ENCODE measurements at regions not wholly inside any gene's neighbourhood (a gene's known extent, or its start where the extent isn't known, plus 50 kb on each side); places are given as distances from the start of the nearest gene placed in this dataset.

- Histone ChIP-seq H3K27ac (ENCODE audit: low read depth in 1 of 2, low read length in 2 of 2) (no peak overlapping the region), H3K36me3 (ENCODE audit: control insufficient read depth in 1 of 2, insufficient read depth in 2 of 2, low read length in 1 of 2) (no peaks in the 10 kb centered on the region), H3K9me3 (ENCODE audit: control insufficient read depth, low read length) (peaks cover 2% of the 10 kb centered on the region), H3K4me3 (ENCODE audit: low read length in 2 of 2) (no peak overlapping the region), H3K4me1 (ENCODE audit: control insufficient read depth in 1 of 2, insufficient read depth in 2 of 2, low read length in 2 of 2) (no peaks in the 10 kb centered on the region), H3K27me3 (ENCODE audit: control insufficient read depth in 1 of 2, insufficient read depth in 2 of 2, low read length in 1 of 2) (no peaks in the 10 kb centered on the region)
- ATAC-seq (ENCODE audit: low FRiP score), result no peak
- no peak for DNase-seq
- intact Hi-C loops (cut with DNase I), result no loop called here
- WGBS, 2 donors, result 75 to 83% methylated on average over 1 of the region's 1 CpG
Measured at GRCh38 chr2:193480187-193480586, 1285.5 kb upstream of the TMEFF2 start.

GRCh38 chr2:193476171-193476800 is 1281.6 kb upstream of the TMEFF2 start:
- H3K36me3 ChIP-seq (ENCODE audit: control insufficient read depth in 1 of 2, insufficient read depth in 2 of 2, low read length in 1 of 2), result no peaks in the 10 kb centered on the region
- peaks cover 2% of the 10 kb centered on the region for H3K9me3 ChIP-seq (ENCODE audit: control insufficient read depth, low read length)
- H3K4me3 ChIP-seq (ENCODE audit: low read length in 2 of 2), result no peak overlapping the region
- no peak for DNase-seq
- no peaks in the 10 kb centered on the region for H3K27me3 ChIP-seq (ENCODE audit: control insufficient read depth in 1 of 2, insufficient read depth in 2 of 2, low read length in 1 of 2)
- no peaks in the 10 kb centered on the region for H3K4me1 ChIP-seq (ENCODE audit: control insufficient read depth in 1 of 2, insufficient read depth in 2 of 2, low read length in 2 of 2)
- 76 to 79% methylated on average over 6 of the region's 6 CpGs for WGBS, 2 donors
- no peak overlapping the region for H3K27ac ChIP-seq (ENCODE audit: low read depth in 1 of 2, low read length in 2 of 2)
- intact Hi-C loops (cut with DNase I), result no loop called here
- ATAC-seq (ENCODE audit: low FRiP score), result no peak

DNA sequence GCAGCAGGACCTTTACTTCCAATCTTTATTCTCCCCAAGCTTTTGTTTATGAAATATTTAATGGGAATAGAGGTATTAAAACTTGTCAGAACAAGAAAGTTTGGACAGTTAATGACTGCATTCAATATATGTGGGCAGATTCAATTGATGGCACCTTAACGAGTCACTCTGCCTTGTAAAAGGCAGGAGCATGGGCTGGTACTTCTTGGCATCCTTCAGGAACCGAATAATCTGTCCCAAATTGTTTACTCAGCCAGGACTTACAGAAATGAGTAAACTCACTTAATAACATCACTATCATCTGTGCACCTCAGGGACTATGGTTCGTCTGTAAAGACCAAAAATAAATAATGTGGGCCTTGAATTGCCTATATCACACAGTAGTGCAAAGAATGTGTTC is 1280.3 kb upstream of the TMEFF2 start:
- Histone ChIP-seq H3K4me3 (ENCODE audit: low read length in 2 of 2) (no peak overlapping the region), H3K9me3 (ENCODE audit: control insufficient read depth, low read length) (peaks cover 2% of the 10 kb centered on the region), H3K27ac (ENCODE audit: low read depth in 1 of 2, low read length in 2 of 2) (no peak overlapping the region), H3K27me3 (ENCODE audit: control insufficient read depth in 1 of 2, insufficient read depth in 2 of 2, low read length in 1 of 2) (no peaks in the 10 kb centered on the region), H3K4me1 (ENCODE audit: control insufficient read depth in 1 of 2, insufficient read depth in 2 of 2, low read length in 2 of 2) (no peaks in the 10 kb centered on the region), H3K36me3 (ENCODE audit: control insufficient read depth in 1 of 2, insufficient read depth in 2 of 2, low read length in 1 of 2) (no peaks in the 10 kb centered on the region)
- intact Hi-C loops (cut with DNase I), result no loop called here
- ATAC-seq (ENCODE audit: low FRiP score), result no peak
- 65 to 71% methylated on average over 3 of the region's 3 CpGs for WGBS, 2 donors
- DNase-seq, result no peak

DNA sequence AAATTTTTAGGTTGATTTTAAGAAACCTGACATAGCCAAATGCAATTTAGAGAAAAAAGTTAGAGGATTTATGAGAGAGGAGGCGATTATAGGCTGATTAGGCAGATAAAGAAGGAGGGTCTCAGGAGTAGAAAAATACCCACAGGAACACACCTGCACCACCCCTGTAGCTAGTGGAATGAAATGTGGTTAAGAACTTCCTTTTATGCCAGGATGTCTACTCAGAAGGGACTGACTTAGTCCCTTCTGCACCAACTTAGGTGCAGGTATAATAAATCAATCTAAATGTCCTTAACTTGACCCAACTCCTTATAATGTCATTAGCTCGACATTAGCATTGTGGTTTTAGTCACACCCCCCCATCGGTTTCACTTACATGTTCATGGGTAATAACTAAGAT is 1274.5 kb upstream of the TMEFF2 start:
- WGBS, 2 donors, result 80 to 81% methylated on average over 3 of the region's 3 CpGs
- intact Hi-C loops (cut with DNase I), result no loop called here
- Histone ChIP-seq H3K27ac (ENCODE audit: low read depth in 1 of 2, low read length in 2 of 2) (no peak overlapping the region), H3K36me3 (ENCODE audit: control insufficient read depth in 1 of 2, insufficient read depth in 2 of 2, low read length in 1 of 2) (no peaks in the 10 kb centered on the region), H3K27me3 (ENCODE audit: control insufficient read depth in 1 of 2, insufficient read depth in 2 of 2, low read length in 1 of 2) (no peaks in the 10 kb centered on the region), H3K4me1 (ENCODE audit: control insufficient read depth in 1 of 2, insufficient read depth in 2 of 2, low read length in 2 of 2) (no peaks in the 10 kb centered on the region), H3K4me3 (ENCODE audit: low read length in 2 of 2) (no peak overlapping the region), H3K9me3 (ENCODE audit: control insufficient read depth, low read length) (no peaks in the 10 kb centered on the region)
- ATAC-seq (ENCODE audit: low FRiP score), result no peak
- no peak for DNase-seq

GRCh38 chr2:193467276-193467987 is 1272.7 kb upstream of the TMEFF2 start:
- DNase-seq, result no peak
- intact Hi-C loops (cut with DNase I), result no loop called here
- no peaks in the 10 kb centered on the region for H3K27me3 ChIP-seq (ENCODE audit: control insufficient read depth in 1 of 2, insufficient read depth in 2 of 2, low read length in 1 of 2)
- no peaks in the 10 kb centered on the region for H3K36me3 ChIP-seq (ENCODE audit: control insufficient read depth in 1 of 2, insufficient read depth in 2 of 2, low read length in 1 of 2)
- H3K4me1 ChIP-seq (ENCODE audit: control insufficient read depth in 1 of 2, insufficient read depth in 2 of 2, low read length in 2 of 2), result no peaks in the 10 kb centered on the region
- no peaks in the 10 kb centered on the region for H3K9me3 ChIP-seq (ENCODE audit: control insufficient read depth, low read length)
- no peak overlapping the region for H3K4me3 ChIP-seq (ENCODE audit: low read length in 2 of 2)
- H3K27ac ChIP-seq (ENCODE audit: low read depth in 1 of 2, low read length in 2 of 2), result no peak overlapping the region
- ATAC-seq (ENCODE audit: low FRiP score), result no peak

GRCh38 chr2:193463011-193463410 is 1268.3 kb upstream of the TMEFF2 start:
- intact Hi-C loops (cut with DNase I), result no loop called here
- ATAC-seq (ENCODE audit: low FRiP score), result no peak
- WGBS, 2 donors, result 82 to 90% methylated on average over 3 of the region's 3 CpGs

GRCh38 chr2:193462411-193462810 is 1267.7 kb upstream of the TMEFF2 start:
- ATAC-seq (ENCODE audit: low FRiP score) (no peak), DNase-seq (no peak)
- no peak overlapping the region for H3K27ac ChIP-seq (ENCODE audit: low read depth in 1 of 2, low read length in 2 of 2)
- intact Hi-C loops (cut with DNase I), result no loop called here
- 72 to 78% methylated on average over 2 of the region's 2 CpGs for WGBS, 2 donors
- no peak overlapping the region for H3K4me3 ChIP-seq (ENCODE audit: low read length in 2 of 2)
- no peaks in the 10 kb centered on the region for H3K9me3 ChIP-seq (ENCODE audit: control insufficient read depth, low read length)
- H3K4me1 ChIP-seq (ENCODE audit: control insufficient read depth in 1 of 2, insufficient read depth in 2 of 2, low read length in 2 of 2), result no peaks in the 10 kb centered on the region
- H3K27me3 ChIP-seq (ENCODE audit: control insufficient read depth in 1 of 2, insufficient read depth in 2 of 2, low read length in 1 of 2), result no peaks in the 10 kb centered on the region
- H3K36me3 ChIP-seq (ENCODE audit: control insufficient read depth in 1 of 2, insufficient read depth in 2 of 2, low read length in 1 of 2), result no peaks in the 10 kb centered on the region

More at GRCh38 chr2:193463011-193463410, 1268.3 kb upstream of the TMEFF2 start:
- H3K27ac ChIP-seq (ENCODE audit: low read depth in 1 of 2, low read length in 2 of 2), result no peak overlapping the region
- DNase-seq, result no peak
- no peak overlapping the region for H3K4me3 ChIP-seq (ENCODE audit: low read length in 2 of 2)
- H3K9me3 ChIP-seq (ENCODE audit: control insufficient read depth, low read length), result no peaks in the 10 kb centered on the region
- H3K4me1 ChIP-seq (ENCODE audit: control insufficient read depth in 1 of 2, insufficient read depth in 2 of 2, low read length in 2 of 2), result no peaks in the 10 kb centered on the region
- H3K36me3 ChIP-seq (ENCODE audit: control insufficient read depth in 1 of 2, insufficient read depth in 2 of 2, low read length in 1 of 2), result no peaks in the 10 kb centered on the region
- H3K27me3 ChIP-seq (ENCODE audit: control insufficient read depth in 1 of 2, insufficient read depth in 2 of 2, low read length in 1 of 2), result no peaks in the 10 kb centered on the region

GRCh38 chr2:193461431-193461934 is 1266.8 kb upstream of the TMEFF2 start:
- no peaks in the 10 kb centered on the region for H3K27me3 ChIP-seq (ENCODE audit: control insufficient read depth in 1 of 2, insufficient read depth in 2 of 2, low read length in 1 of 2)
- DNase-seq, result no peak
- ATAC-seq (ENCODE audit: low FRiP score), result no peak
- intact Hi-C loops (cut with DNase I), result no loop called here
- no peak overlapping the region for H3K4me3 ChIP-seq (ENCODE audit: low read length in 2 of 2)
- H3K27ac ChIP-seq (ENCODE audit: low read depth in 1 of 2, low read length in 2 of 2), result no peak overlapping the region
- no peaks in the 10 kb centered on the region for H3K9me3 ChIP-seq (ENCODE audit: control insufficient read depth, low read length)
- H3K36me3 ChIP-seq (ENCODE audit: control insufficient read depth in 1 of 2, insufficient read depth in 2 of 2, low read length in 1 of 2), result no peaks in the 10 kb centered on the region
- no peaks in the 10 kb centered on the region for H3K4me1 ChIP-seq (ENCODE audit: control insufficient read depth in 1 of 2, insufficient read depth in 2 of 2, low read length in 2 of 2)
- 85 to 87% methylated on average over 2 of the region's 2 CpGs for WGBS, 2 donors

GRCh38 chr2:193446967-193447366 is 1252.2 kb upstream of the TMEFF2 start:
- DNase-seq (no peak), ATAC-seq (ENCODE audit: low FRiP score) (no peak)
- Histone ChIP-seq H3K4me1 (ENCODE audit: control insufficient read depth in 1 of 2, insufficient read depth in 2 of 2, low read length in 2 of 2) (no peaks in the 10 kb centered on the region), H3K9me3 (ENCODE audit: control insufficient read depth, low read length) (no peaks in the 10 kb centered on the region), H3K4me3 (ENCODE audit: low read length in 2 of 2) (no peak overlapping the region), H3K27ac (ENCODE audit: low read depth in 1 of 2, low read length in 2 of 2) (no peak overlapping the region), H3K36me3 (ENCODE audit: control insufficient read depth in 1 of 2, insufficient read depth in 2 of 2, low read length in 1 of 2) (no peaks in the 10 kb centered on the region), H3K27me3 (ENCODE audit: control insufficient read depth in 1 of 2, insufficient read depth in 2 of 2, low read length in 1 of 2) (no peaks in the 10 kb centered on the region)
- 85 to 87% methylated on average over 2 of the region's 2 CpGs for WGBS, 2 donors
- intact Hi-C loops (cut with DNase I), result no loop called here

Data from aorta (tissue), 5 donors.